LNCAP (cell line): ENCODE measurements at regions not wholly inside any gene's neighbourhood (a gene's known extent, or its start where the extent isn't known, plus 50 kb on each side); places are given as distances from the start of the nearest gene placed in this dataset.

Source experiments
- TF ChIP-seq, protein P1 (sequence below): fragments of 450-650 bp; IDR thresholded peaks from 2 replicates; pipeline ENCODE4 v1.5.1; 2017; ENCODE audit warnings: mild to moderate bottlenecking

DNA sequence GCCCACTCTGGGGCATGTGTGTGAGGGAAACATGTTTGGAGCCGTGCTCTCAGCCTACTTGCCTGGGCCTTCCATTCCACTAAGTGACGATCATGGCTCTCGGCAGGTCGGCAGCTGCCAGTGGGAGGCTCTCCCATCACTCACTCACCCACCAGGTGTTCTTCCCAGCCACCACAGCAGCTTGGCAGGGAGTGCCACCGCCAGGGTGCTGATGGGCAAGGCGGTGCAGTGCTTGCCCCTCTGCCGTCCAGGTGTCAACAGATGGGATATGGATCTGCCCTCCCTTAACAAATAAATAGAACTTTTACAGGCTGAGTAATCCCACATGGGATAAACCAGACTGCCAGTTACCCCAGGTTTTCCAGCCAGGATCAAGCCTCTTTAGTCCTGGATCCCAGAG lies 205.5 kb upstream of the TMEM45B start:
- TF ChIP-seq, protein P1, sequence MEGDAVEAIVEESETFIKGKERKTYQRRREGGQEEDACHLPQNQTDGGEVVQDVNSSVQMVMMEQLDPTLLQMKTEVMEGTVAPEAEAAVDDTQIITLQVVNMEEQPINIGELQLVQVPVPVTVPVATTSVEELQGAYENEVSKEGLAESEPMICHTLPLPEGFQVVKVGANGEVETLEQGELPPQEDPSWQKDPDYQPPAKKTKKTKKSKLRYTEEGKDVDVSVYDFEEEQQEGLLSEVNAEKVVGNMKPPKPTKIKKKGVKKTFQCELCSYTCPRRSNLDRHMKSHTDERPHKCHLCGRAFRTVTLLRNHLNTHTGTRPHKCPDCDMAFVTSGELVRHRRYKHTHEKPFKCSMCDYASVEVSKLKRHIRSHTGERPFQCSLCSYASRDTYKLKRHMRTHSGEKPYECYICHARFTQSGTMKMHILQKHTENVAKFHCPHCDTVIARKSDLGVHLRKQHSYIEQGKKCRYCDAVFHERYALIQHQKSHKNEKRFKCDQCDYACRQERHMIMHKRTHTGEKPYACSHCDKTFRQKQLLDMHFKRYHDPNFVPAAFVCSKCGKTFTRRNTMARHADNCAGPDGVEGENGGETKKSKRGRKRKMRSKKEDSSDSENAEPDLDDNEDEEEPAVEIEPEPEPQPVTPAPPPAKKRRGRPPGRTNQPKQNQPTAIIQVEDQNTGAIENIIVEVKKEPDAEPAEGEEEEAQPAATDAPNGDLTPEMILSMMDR, result no peak

GRCh38 chr11:129610545-129610944 lies 205.1 kb upstream of the TMEM45B start:
- TF ChIP-seq, protein P1, result no peak

GRCh38 chr11:129611661-129612446 lies 203.8 kb upstream of the TMEM45B start:
- TF ChIP-seq, protein P1, result no peak

- TF ChIP-seq, protein P1, result no peak
These were observed 203.1 kb upstream of the TMEM45B start for GRCh38 chr11:129612447-129612961.

GRCh38 chr11:129613071-129613470 lies 202.6 kb upstream of the TMEM45B start:
- TF ChIP-seq, protein P1, result no peak

- TF ChIP-seq, protein P1, result no peak
These were observed 201.2 kb upstream of the TMEM45B start for GRCh38 chr11:129614256-129614944.

GRCh38 chr11:129618046-129618569 lies 197.5 kb upstream of the TMEM45B start:
- TF ChIP-seq, protein P1, result no peak
